ENCODE measurements at regions not wholly inside any gene's neighbourhood (a gene's known extent, or its start where the extent isn't known, plus 50 kb on each side); places are given as distances from the start of the nearest gene placed in this dataset.
"Not testable (repeated sequence)": the region's sequence is repeated elsewhere in the genome, so short reads cannot be mapped to it uniquely, and the experiment has no call there.

- Histone ChIP-seq H3K9me3 (ENCODE audit: control insufficient read depth, insufficient read depth, low read depth, low read length) (no peaks in the 10 kb centered on the region), H3K79me2 (ENCODE audit: control insufficient read depth, insufficient read depth, low read length) (no peaks in the 10 kb centered on the region), H3K9ac (ENCODE audit: insufficient read depth, low read length) (no peak overlapping the region), H2AFZ (ENCODE audit: low read length) (no peak overlapping the region), H3K27me3 (ENCODE audit: control insufficient read depth, insufficient read depth, low read length) (no peaks in the 10 kb centered on the region), H3K4me2 (ENCODE audit: extremely low read depth, insufficient read depth, low read length) (no peak overlapping the region), H4K20me1 (ENCODE audit: control insufficient read depth, extremely low read depth, insufficient read depth, low read length) (no peaks in the 10 kb centered on the region), H3K4me1 (ENCODE audit: control insufficient read depth, extremely low read depth, insufficient read depth, low read length) (no peaks in the 10 kb centered on the region), H3K36me3 (ENCODE audit: control insufficient read depth, insufficient read depth, low read length) (no peaks in the 10 kb centered on the region), H3K4me3 (replicated peaks in 1 of 4; ENCODE audit: control extremely low read depth in 1 of 4, insufficient read depth in 1 of 4, low read depth in 3 of 4, low read length in 4 of 4) (no peak overlapping the region), H3K27ac (ENCODE audit: insufficient read depth, low read length) (no peak overlapping the region)
- no peak for DNase-seq (ENCODE audit: low read depth in 2 of 2)
- TF ChIP-seq EZH2 (IDR thresholded peaks at IDR 0.05; ENCODE audit: low read length, missing control alignments) (no peak), CTCF (conservative IDR thresholded peaks at IDR 0.05 in 1 of 2, IDR thresholded peaks at IDR 0.05 in 1 of 2; ENCODE audit: low read depth in 1 of 2, low read length in 2 of 2) (no peak)
These were observed 156.7 kb upstream of the RASSF8 start for GRCh38 chr12:25801734-25802133.

GRCh38 chr12:25802143-25802542 lies 156.3 kb upstream of the RASSF8 start:
- Histone ChIP-seq H3K4me2 (ENCODE audit: extremely low read depth, insufficient read depth, low read length) (no peak overlapping the region), H3K27me3 (ENCODE audit: control insufficient read depth, insufficient read depth, low read length) (no peaks in the 10 kb centered on the region), H3K79me2 (ENCODE audit: control insufficient read depth, insufficient read depth, low read length) (no peaks in the 10 kb centered on the region), H3K4me1 (ENCODE audit: control insufficient read depth, extremely low read depth, insufficient read depth, low read length) (no peaks in the 10 kb centered on the region), H3K4me3 (replicated peaks in 1 of 4; ENCODE audit: control extremely low read depth in 1 of 4, insufficient read depth in 1 of 4, low read depth in 3 of 4, low read length in 4 of 4) (no peak overlapping the region), H3K27ac (ENCODE audit: insufficient read depth, low read length) (no peak overlapping the region), H3K9ac (ENCODE audit: insufficient read depth, low read length) (no peak overlapping the region), H3K9me3 (ENCODE audit: control insufficient read depth, insufficient read depth, low read depth, low read length) (no peaks in the 10 kb centered on the region), H3K36me3 (ENCODE audit: control insufficient read depth, insufficient read depth, low read length) (no peaks in the 10 kb centered on the region), H4K20me1 (ENCODE audit: control insufficient read depth, extremely low read depth, insufficient read depth, low read length) (no peaks in the 10 kb centered on the region), H2AFZ (ENCODE audit: low read length) (no peak overlapping the region)
- TF ChIP-seq EZH2 (IDR thresholded peaks at IDR 0.05; ENCODE audit: low read length, missing control alignments) (no peak), CTCF (conservative IDR thresholded peaks at IDR 0.05 in 1 of 2, IDR thresholded peaks at IDR 0.05 in 1 of 2; ENCODE audit: low read depth in 1 of 2, low read length in 2 of 2) (no peak)
- no peak for DNase-seq (ENCODE audit: low read depth in 2 of 2)

GRCh38 chr12:25803029-25803664 lies 155.3 kb upstream of the RASSF8 start:
- not testable (repeated sequence) for H4K20me1 ChIP-seq (ENCODE audit: control insufficient read depth, extremely low read depth, insufficient read depth, low read length); H3K9me3 ChIP-seq (ENCODE audit: control insufficient read depth, insufficient read depth, low read depth, low read length); H3K79me2 ChIP-seq (ENCODE audit: control insufficient read depth, insufficient read depth, low read length); H3K36me3 ChIP-seq (ENCODE audit: control insufficient read depth, insufficient read depth, low read length); H3K4me2 ChIP-seq (ENCODE audit: extremely low read depth, insufficient read depth, low read length); H3K4me1 ChIP-seq (ENCODE audit: control insufficient read depth, extremely low read depth, insufficient read depth, low read length); DNase-seq (ENCODE audit: low read depth in 2 of 2); H3K4me3 ChIP-seq (replicated peaks in 1 of 4; ENCODE audit: control extremely low read depth in 1 of 4, insufficient read depth in 1 of 4, low read depth in 3 of 4, low read length in 4 of 4); H3K9ac ChIP-seq (ENCODE audit: insufficient read depth, low read length); H3K27ac ChIP-seq (ENCODE audit: insufficient read depth, low read length); H3K27me3 ChIP-seq (ENCODE audit: control insufficient read depth, insufficient read depth, low read length); H2AFZ ChIP-seq (ENCODE audit: low read length)

- H4K20me1 ChIP-seq (ENCODE audit: control insufficient read depth, extremely low read depth, insufficient read depth, low read length); H3K4me2 ChIP-seq (ENCODE audit: extremely low read depth, insufficient read depth, low read length); H3K36me3 ChIP-seq (ENCODE audit: control insufficient read depth, insufficient read depth, low read length); H3K27me3 ChIP-seq (ENCODE audit: control insufficient read depth, insufficient read depth, low read length); H3K4me1 ChIP-seq (ENCODE audit: control insufficient read depth, extremely low read depth, insufficient read depth, low read length); H3K79me2 ChIP-seq (ENCODE audit: control insufficient read depth, insufficient read depth, low read length); H3K9me3 ChIP-seq (ENCODE audit: control insufficient read depth, insufficient read depth, low read depth, low read length); H3K27ac ChIP-seq (ENCODE audit: insufficient read depth, low read length); H3K9ac ChIP-seq (ENCODE audit: insufficient read depth, low read length); H2AFZ ChIP-seq (ENCODE audit: low read length); H3K4me3 ChIP-seq (replicated peaks in 1 of 4; ENCODE audit: control extremely low read depth in 1 of 4, insufficient read depth in 1 of 4, low read depth in 3 of 4, low read length in 4 of 4): not testable (repeated sequence)
- DNase-seq (ENCODE audit: low read depth in 2 of 2) = peak in 1 of 2 donors; percentile 61
These were observed 154.2 kb upstream of the RASSF8 start for GRCh38 chr12:25804286-25804685.

All from fibroblast of lung (primary cell).